ENCODE measurements at regions not wholly inside any gene's neighbourhood (a gene's known extent, or its start where the extent isn't known, plus 50 kb on each side); places are given as distances from the start of the nearest gene placed in this dataset.

DNA sequence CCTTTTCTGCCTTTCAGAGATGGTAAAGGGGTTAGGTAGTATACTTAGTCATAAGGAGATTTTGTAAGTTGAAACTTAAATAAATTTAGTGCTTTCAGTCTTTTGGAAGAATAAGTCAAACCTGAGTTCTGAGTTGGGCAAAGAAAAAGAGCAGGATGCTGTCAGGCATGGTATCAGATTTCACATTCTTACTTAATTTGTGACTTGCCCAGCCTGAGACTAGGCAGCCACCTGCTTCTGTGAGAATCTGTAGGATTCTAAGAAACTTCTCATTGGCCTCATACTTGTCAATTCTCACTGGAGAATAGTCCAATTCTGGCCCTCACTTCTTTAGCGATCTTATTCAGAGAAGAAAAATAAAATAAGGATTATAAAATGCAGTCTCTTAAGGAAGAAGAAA lies 577.5 kb downstream of the DIPK2A start:
- POLR2A ChIA-PET, result no interaction called here
- no peaks in the 10 kb centered on the region for H3K9me3 ChIP-seq (ENCODE audit: control insufficient read depth, insufficient read depth, low read length)
- no peaks in the 10 kb centered on the region for H3K27me3 ChIP-seq (ENCODE audit: control insufficient read depth, insufficient read depth, low read length)
- H3K4me3 ChIP-seq (ENCODE audit: low read depth, low read length), result no peak overlapping the region
- no peak for DNase-seq (ENCODE audit: low read depth, low spot score)
- no peak overlapping the region for H3K27ac ChIP-seq (ENCODE audit: low read depth, low read length)
- no peak for TF ChIP-seq CTCF (IDR thresholded peaks at IDR 0.05; ENCODE audit: low read depth, low read length)
- CTCF ChIA-PET, result no interaction called here

DNA sequence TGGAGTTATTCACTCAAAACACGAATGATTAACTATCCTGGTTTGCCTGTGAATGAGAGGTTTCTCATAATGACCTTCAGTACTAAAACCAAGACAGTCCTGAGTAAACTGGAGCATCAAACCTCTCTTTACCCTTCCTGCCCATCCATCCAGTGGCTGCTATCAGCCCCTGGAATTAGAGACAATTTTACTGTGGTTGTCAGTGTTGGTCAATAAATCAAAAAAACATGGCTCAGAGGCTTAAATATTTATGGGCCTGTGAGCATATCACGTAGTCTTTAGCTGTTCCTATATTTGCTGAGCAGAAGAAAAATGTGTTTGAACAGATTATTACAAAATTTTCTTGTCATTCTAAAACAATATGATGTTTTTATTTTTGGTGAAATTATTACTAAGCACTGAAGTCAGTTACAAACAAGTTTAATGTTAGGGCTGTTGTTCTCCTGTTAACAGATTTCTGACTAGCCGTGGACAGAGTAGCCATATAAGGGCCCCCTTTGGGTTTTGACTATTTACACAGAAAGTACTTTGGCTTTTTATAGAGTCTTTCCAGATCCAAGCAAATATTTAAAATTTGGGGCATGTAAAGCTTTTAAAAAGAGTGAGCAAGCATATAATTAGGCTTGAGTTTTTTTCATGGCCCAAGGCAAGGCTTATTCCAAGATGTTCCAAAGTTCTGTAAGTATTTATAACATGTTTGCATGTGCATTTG lies 580.9 kb downstream of the DIPK2A start:
- Histone ChIP-seq H3K4me3 (ENCODE audit: low read depth, low read length) (no peak overlapping the region), H3K9me3 (ENCODE audit: control insufficient read depth, insufficient read depth, low read length) (no peaks in the 10 kb centered on the region), H3K27ac (ENCODE audit: low read depth, low read length) (no peak overlapping the region), H3K27me3 (ENCODE audit: control insufficient read depth, insufficient read depth, low read length) (no peaks in the 10 kb centered on the region)
- POLR2A ChIA-PET, result no interaction called here
- TF ChIP-seq CTCF (IDR thresholded peaks at IDR 0.05; ENCODE audit: low read depth, low read length), result no peak
- DNase-seq (ENCODE audit: low read depth, low spot score), result no peak
- CTCF ChIA-PET, result no interaction called here

- no peaks in the 10 kb centered on the region for H3K9me3 ChIP-seq (ENCODE audit: control insufficient read depth, insufficient read depth, low read length)
- CTCF ChIA-PET, result interaction anchor here (0.7 kb wide), 1 partner anchor 437 kb away, joined by 3 read pairs; no protein-coding TSS in a partner anchor
- no peak overlapping the region for H3K4me3 ChIP-seq (ENCODE audit: low read depth, low read length)
- DNase-seq (ENCODE audit: low read depth, low spot score), result no peak
- no peak overlapping the region for H3K27ac ChIP-seq (ENCODE audit: low read depth, low read length)
- no peak for TF ChIP-seq CTCF (IDR thresholded peaks at IDR 0.05; ENCODE audit: low read depth, low read length)
- no peaks in the 10 kb centered on the region for H3K27me3 ChIP-seq (ENCODE audit: control insufficient read depth, insufficient read depth, low read length)
- POLR2A ChIA-PET, result interaction anchor here (0.6 kb wide), 1 partner anchor 162 kb away, joined by 5 read pairs; no protein-coding TSS in a partner anchor
Measured at GRCh38 chr3:144553301-144553700, 581.7 kb downstream of the DIPK2A start.

DNA sequence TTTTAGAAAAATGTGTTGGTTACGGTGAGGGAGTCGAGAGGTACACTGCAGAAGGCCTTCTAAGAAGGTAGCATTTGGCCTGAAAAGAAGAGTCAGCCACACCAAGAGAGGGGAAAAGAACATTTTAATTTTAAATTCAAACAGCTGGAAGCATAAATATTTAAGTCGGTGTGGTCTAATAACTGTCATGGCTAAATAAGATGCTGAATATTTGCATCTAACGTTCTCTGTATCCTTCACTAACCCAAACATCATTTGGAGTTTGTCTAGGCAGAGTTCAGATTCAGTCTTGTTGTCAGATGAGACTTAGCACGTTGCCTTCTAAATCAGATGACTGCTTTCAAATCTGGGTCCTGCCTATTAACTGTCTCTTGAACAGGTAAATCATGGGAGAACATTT lies 583.3 kb downstream of the DIPK2A start:
- TF ChIP-seq CTCF (IDR thresholded peaks at IDR 0.05; ENCODE audit: low read depth, low read length), result no peak
- Histone ChIP-seq H3K4me3 (ENCODE audit: low read depth, low read length) (no peak overlapping the region), H3K27me3 (ENCODE audit: control insufficient read depth, insufficient read depth, low read length) (no peaks in the 10 kb centered on the region), H3K9me3 (ENCODE audit: control insufficient read depth, insufficient read depth, low read length) (no peaks in the 10 kb centered on the region), H3K27ac (ENCODE audit: low read depth, low read length) (no peak overlapping the region)
- DNase-seq (ENCODE audit: low read depth, low spot score), result no peak
- POLR2A ChIA-PET, result no interaction called here
- CTCF ChIA-PET, result no interaction called here

DNA sequence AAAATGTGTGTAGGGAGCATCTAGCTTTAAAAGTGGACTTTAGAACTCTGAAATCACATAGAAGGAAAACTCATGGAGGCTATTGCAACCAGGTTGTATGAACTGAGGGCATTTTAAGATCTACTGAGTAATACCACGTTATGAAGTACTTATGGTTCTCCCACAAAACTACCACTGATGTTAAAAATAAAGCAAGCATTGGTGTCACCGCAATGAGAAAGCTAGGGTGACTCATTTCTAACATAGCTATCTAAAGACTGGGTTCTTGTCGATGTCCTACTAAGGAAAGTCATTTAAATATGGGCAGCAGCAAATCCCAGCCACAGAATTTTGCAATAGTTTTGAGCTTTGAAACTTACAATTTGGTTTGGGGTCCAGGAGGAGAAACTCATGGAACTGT lies 584.8 kb downstream of the DIPK2A start:
- TF ChIP-seq CTCF (IDR thresholded peaks at IDR 0.05; ENCODE audit: low read depth, low read length), result no peak
- Histone ChIP-seq H3K27me3 (ENCODE audit: control insufficient read depth, insufficient read depth, low read length) (no peaks in the 10 kb centered on the region), H3K4me3 (ENCODE audit: low read depth, low read length) (no peak overlapping the region), H3K27ac (ENCODE audit: low read depth, low read length) (no peak overlapping the region), H3K9me3 (ENCODE audit: control insufficient read depth, insufficient read depth, low read length) (no peaks in the 10 kb centered on the region)
- DNase-seq (ENCODE audit: low read depth, low spot score), result no peak
- CTCF ChIA-PET, result interaction anchor here (1.0 kb wide), 1 partner anchor 34 kb away, joined by 3 read pairs; no protein-coding TSS in a partner anchor
- POLR2A ChIA-PET, result no interaction called here
